ENCODE measurements at regions not wholly inside any gene's neighbourhood (a gene's known extent, or its start where the extent isn't known, plus 50 kb on each side); places are given as distances from the start of the nearest gene placed in this dataset.

- TF ChIP-seq CTCF (IDR thresholded peaks at IDR 0.05; ENCODE audit: insufficient read depth, low read length) (no peak), POLR2AphosphoS5 (IDR thresholded peaks at IDR 0.05; ENCODE audit: low read depth) (no peak), REST (IDR thresholded peaks at IDR 0.05; ENCODE audit: insufficient replicate concordance, low read depth) (no peak)
These were observed 387.9 kb downstream of the TCERG1L start for GRCh38 chr10:130923596-130923995.
